RKO (cell line): ENCODE measurements at regions not wholly inside any gene's neighbourhood (a gene's known extent, or its start where the extent isn't known, plus 50 kb on each side); places are given as distances from the start of the nearest gene placed in this dataset.
"Not testable (repeated sequence)": the region's sequence is repeated elsewhere in the genome, so short reads cannot be mapped to it uniquely, and the experiment has no call there.

Source experiments
- DNase-seq: peaks from one replicate; pipeline ENCODE4 v3.0.0-alpha.2; 2016; ENCODE audit warnings: low spot score

DNA sequence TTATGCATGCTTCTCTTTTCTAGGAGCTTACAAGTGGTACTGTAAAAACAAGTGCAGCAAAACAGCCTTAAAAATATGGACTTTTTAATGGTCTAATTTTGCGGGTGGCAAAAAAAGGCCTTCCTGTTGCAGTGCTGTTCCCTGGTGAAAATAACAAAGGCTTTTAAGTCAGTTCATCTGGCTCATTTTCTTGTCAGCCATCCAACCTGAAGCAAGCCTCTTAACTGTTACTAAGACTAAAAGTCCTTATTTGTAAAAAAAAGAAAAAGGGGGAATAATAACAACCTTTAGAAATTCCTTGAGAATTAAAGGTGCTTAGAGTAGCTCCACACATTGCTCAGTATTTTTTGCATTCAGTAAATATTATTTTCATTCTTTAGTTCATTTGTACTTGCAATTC is 200.5 kb upstream of the CHORDC1 start:
- no peak for DNase-seq

DNA sequence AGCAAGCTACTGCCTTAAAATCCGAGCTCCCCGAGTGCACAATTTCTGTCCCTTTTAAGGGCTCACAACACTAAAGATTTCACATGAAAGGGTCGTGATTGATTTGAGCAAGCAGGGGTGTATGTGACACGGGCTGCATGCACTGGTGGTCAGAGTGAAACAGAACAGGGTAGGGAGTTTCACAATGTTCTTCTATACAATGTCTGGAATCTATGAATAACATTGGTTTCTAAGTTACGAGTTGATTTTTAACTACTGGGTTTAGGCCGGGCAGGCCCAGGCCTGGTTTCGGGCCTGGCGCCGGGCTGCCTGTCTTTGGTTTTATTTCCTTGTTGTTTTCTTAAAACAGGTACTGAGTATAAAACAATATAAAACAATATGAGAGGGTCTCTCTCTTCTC is 199.9 kb upstream of the CHORDC1 start:
- not testable (repeated sequence) for DNase-seq

DNA sequence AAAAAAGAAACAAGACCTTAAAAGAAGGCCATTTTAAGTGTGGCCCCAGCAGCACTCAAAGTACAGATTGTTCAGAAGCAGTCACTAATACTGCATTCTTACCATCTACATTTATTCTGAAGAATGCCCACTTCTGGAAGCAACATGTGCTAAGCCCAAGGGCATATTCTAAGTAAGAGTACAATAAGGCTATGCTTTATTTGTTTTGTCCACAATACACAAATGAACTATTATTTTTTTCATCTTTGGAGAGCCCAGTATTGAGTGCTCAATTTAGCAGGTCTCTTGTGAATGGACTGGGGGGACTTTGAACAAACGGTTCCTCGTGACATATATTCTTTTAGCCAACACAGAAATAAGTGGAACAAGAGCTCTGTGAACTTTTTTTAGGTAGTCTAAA is 191.4 kb upstream of the CHORDC1 start:
- no peak for DNase-seq

DNA sequence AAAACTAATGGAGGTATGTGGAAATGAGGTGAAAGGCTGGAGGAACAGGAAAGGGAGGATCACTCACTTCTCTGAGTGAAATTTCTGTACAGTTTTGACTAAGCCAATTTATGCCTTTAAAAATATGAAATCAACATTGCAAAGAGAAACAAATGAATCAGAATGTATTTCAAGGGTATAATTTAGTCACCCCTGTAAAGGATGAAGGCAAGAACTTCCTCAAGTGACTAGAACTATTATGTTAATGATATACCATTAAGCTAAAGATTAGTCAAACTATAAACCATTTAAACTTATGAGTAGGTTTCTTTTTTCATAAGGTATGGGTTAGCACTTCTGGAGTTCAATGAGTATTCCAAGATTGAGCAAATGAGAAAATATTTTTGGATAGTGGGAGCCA is 184.5 kb upstream of the CHORDC1 start:
- DNase-seq, result no peak

DNA sequence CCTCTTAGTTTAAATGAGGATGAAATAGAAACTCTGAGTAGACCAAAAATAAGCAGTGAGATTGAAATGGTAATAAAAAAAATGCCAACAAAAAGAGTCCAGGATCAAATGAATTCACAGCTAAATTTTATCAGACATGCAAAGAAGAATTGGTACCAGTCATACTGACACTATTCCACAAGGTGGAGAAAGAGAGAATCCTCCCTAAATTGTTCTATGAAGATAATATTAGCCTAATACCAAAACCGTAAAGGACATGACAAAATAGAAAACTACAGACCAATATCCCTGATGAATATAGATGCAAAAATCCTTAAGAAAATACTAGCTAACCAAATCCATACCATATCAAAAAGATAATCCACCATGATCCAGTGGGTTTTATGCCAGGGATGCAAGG is 169.8 kb upstream of the CHORDC1 start:
- no peak for DNase-seq

DNA sequence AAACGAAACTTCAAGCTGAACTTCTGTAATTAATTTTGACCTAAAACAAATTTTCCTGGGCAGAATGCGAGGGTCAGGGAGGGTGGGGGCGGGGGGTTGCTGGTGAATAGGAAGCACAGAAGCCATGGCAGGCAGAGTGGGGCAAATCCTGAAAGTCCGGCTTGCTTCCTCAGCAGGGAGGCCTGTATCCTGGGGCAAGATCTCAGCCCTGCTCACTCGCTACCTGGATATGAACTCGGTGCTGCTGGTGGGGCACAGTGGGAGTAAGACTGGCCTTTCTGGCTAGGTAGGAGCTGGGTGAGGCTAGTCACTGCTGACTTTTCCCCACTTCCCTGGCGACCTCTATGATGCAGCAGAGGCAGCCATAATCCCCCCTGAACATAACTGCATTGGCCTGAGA is 168.9 kb upstream of the CHORDC1 start:
- no peak for DNase-seq

DNA sequence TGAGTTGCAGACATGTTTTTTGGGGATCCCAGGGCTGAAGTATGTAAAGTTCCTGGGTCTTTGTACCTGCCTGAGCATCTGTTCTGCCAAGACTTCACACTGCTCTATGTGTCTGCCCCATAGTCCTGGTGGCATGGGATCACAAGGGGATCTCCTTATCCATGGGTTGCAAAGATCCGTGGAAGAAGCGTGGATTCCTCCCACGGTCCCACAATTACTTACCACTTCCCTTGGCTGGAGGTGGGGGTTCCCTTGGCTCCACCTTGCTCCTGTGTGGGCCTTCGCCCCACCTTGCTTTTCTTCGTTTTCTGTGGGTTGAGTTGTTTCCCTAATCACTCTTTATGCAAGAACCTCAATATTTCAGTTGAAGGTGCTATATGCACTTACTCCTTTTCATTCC is 157.4 kb upstream of the CHORDC1 start:
- DNase-seq, result no peak

DNA sequence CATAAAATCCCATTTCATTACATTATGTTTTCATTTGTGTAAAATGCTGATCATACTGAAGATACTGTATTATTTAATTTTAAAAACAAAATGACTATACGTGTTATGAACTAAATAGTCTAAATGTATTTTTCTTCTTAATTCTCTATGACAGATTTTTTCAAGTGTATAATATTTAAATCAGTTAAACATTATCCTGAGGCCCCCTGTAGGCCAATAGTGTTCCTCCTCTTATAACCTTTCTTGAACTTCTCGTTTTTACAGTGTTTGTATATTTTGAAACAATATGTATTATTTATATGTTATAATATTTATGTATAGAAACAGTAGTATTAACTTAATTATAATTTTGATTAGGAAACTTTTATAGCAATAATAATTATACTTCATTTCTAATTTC is 151.1 kb upstream of the CHORDC1 start:
- peak; percentile 16 for DNase-seq

DNA sequence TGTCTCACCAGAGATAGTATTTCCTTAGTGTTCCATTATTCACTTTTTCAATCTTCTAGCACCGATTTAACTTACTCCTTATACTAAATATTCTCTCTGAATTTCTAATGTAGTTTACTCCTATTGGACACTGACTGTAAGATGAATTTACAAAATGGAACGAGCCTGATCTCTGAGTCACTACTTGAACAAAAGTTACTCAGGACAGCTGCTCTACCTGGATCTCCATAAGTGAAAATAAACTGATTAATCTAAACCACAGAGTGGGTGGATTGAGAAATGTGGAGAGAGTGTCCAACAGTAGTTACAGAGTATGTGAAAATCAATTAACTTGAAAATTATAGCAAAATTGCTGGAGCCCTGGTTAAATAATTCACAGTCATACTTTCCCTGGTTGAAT is 141.7 kb upstream of the CHORDC1 start:
- no peak for DNase-seq

DNA sequence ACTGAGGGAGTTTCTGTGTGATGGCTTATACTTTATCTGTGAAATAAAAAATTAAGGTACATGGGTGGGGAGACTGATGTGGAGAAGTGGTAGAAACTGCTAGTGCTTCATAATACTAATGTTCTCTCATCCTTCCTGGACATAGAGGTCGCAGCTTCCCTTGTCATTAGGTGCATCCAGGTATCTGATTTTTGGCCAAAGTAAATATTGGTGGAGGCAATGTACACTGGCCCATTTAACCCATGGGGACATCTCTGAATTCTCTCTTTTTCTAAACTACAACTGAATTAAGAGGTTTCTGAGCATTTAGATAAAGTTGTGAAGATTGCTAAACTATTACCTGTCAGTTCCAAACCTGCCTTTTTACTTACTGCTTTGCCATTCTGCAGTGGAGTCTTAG is 140.9 kb upstream of the CHORDC1 start:
- DNase-seq, result no peak

DNA sequence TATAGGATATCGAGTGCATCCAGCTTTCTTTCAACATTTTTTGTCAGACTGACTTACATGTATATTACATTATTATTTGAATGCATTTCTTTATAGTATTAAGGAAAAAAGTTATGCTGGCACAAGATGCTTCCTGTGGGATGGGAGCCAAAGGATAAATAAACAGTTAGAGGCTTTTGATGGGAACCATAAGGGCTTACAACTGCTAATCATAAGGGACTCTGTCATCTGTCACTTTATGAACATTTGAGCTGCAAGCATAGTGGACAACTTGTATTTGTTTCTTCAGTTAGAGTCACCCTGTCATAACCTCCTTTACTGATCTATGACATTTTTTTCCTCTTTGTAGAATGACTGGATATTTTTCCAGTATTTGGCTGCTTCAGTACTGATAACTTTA is 132.4 kb upstream of the CHORDC1 start:
- no peak for DNase-seq

DNA sequence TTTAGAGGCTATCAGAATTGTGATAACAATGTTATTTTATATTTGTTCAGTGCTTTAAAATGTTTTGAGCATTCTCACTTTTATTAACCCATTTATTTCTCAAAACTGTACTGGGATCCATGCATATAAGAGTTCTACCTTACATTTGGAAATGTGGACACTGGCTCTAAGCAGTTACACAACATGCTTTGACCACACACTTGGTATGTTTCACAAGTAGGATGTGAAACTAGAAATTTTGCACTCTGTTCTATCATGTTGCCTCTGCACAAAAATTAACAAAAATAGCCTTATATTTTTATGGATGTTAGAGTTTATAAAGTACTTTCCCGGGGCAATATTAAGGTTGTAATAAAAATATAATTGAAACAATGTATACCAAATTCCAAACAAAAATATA is 126.9 kb upstream of the CHORDC1 start:
- DNase-seq, result no peak

DNA sequence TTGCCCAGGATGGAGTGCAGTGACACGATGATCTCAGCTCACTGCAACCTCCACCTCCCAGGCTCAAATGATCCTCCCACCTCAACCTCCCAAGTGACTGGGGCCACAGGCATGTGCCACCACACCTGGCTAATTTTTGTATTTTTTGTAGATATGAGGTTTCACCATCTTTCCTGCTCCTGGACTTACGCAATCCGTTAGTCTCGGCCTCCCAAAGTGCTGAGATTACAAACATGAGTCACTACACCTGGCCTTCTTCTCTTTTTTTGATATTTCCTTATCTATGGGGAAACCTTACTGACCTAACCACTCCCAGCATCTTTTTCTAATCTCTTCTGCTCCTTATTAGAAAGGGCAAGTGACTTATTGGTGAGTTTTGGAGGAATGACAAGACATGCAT is 121.7 kb upstream of the CHORDC1 start:
- no peak for DNase-seq

DNA sequence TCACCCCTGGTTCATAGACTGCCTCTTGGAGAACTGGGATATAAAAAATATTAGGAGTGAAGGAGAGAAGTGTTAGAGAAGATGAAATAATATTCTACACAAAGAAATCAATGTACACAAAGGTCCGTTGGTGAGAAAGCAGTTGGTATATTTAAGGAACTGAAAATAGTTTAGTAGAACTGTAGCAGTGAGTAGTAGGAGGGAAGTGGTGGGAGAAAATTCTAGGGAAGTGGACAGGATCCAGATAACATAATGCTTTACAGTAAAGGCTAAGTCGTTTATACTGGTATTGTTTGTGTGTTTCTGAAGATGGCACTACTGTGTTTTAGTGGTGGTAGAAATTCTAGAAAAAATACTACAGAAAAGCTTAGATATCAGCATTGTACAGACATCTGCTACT is 120.8 kb upstream of the CHORDC1 start:
- DNase-seq, result no peak

DNA sequence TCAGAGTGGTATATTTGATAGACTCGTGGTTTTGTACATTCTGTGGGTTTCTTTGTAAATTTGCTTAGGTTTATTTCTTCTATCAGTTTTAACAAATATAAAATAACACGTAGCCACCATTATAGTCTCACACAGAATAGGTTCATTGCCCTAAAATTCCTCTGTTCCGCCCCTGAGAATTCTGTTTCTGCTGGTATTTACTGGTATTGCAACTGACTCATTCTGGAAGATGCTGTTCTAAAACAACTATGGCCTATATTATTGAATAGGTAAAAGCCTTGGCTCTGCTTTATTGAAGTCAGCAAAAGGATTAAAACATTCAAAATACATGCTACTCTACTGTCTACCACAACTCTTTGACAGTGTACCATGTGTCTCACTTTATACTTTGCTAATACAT is 119.1 kb upstream of the CHORDC1 start:
- no peak for DNase-seq

DNA sequence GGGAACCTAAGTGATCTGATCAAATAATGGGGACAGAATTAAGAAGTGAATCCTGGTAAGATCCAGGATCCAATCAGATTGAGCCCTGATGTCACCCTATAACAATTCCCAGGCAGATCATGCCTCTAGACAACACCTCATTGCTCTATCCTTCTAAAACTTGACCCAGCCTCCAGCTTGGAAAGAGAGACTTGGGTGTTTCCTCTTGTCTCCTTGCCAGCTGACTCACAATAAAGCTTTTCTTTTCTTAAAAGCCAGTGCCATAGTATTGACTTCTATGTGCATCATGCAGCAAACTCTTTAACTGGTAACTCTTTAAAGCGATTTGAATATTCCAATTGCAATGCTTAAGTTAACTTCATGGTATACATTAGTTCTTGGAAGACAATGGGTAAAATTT is 109.6 kb upstream of the CHORDC1 start:
- peak; percentile 4 for DNase-seq

DNA sequence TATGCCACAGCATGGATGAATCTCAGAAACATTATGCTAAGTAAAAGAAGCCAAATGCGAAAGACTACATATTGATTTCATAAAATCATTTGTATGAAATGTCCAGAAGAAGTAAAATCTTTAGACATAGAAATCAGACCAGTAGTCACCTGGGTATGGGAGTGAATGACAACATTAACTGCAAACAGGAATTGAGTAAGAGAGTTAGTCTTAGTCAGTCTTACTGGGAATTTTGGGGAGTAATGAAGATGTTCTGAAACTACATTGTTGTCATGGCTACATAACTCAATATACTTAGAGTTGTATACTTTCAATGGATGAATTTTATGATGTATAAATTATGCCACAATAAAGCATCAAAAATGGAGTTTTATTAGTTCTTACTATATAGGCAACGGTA is 107.8 kb upstream of the CHORDC1 start:
- no peak for DNase-seq

DNA sequence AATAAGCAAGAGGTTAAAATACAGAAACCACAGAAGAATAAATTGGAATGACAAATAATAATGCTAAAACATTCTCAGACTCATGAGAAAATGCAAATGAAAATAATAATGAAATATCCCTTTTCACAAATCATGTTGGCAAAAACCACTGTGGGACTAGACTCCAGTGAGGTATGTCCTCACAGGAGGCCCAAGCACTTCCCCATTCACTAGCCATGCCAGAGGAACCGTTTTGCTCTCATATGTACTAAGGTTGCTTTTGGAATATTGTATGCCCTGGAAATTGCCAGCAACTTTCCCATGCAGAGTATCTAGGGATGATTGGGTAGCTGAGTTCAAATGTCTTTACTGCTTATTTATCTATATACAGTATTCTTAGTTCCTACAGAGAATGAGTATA is 106.2 kb upstream of the CHORDC1 start:
- no peak for DNase-seq

DNA sequence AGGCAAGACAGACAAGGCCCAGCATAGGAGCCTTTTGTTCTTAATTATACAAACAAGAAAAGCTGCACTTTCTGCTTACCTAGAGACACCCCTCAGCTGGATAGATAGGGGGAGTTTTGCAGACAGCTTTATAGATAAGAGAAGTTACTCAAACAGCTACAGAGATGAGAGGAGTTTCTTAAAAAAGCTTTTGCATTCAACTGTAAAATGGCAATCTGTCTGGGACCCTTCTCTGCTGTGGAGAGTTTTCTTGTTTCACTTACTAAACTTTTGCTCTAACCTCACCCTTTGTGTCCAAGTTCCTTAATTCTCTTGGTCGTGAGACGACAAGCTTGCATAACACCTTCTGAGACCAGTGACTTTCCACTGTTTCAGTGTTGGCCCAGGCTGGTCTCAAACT is 103.8 kb upstream of the CHORDC1 start:
- no peak for DNase-seq

DNA sequence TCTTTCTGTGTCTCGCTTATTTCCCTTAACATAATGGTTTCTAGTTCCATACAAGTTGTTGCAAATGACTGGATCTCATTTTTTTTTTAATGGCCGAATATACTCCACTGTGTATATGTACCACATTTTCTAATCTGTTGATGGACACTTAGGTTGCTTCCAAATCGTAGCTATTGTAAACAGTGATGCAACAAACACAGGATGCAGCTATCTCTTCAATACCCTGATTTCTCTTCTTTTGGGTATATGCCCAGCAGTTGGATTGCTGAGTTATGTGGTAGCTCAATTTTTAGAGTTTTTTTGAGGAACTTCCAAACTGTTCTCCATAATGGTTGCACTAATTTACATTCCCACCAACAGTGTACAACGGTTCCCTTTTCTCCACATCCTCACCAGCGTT is 100.4 kb upstream of the CHORDC1 start:
- DNase-seq, result no peak

DNA sequence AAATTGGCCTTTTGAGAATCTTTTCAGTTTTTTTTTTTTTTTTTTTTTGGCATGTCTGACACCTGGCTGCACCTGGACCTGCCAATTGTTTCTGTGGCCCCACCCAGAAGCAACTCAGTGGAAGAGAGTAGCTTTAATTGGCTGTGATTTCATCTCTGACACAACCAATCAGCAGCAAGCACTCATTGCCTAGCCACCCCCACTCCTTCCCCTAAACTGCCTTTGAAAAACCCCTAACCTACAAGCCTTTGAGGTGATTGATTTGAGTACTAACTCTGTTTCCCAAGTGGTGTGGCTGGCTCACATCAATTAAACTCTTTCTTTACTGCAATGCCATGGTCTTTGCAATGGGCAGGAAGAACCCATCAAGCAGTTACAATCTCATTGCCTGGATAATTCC is 98.2 kb upstream of the CHORDC1 start:
- DNase-seq, result no peak

DNA sequence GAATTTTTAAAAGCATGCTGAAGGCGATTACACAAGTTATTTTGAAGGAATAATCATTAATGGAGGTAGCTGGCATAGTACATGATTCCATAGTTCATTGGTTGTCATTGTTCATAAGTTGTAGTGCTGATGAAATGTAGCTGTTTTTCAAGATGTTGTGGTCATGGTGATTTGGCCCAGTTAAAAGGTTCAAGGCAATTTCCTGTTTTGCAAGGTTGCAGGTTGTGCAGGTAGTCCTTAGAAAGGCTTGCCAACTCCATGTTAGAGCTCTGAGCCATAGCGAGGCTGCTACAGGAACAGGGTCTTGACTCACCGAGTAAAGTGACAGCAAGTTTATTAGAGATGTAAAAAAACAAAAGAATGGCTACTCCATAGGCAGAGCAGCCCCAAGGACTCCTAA is 95.8 kb upstream of the CHORDC1 start:
- DNase-seq, result no peak

DNA sequence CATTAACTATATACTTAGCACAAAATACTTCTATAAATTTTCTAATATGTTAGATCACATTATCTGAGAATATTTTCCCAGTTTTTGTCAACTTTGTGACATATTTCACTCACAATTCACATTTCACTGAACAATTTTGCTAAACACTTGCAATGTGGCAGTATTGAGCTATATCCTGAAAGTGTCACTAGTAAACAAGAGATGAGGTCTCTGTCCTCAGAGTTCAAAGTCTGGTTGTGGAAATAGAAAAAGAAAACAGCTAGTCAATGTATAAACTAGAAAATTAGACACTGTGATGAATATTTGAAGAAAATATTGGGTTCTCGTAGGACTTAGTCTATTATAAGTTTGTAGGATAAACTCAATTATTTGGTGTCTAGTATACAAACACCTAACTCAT is 87.4 kb upstream of the CHORDC1 start:
- DNase-seq, result no peak

DNA sequence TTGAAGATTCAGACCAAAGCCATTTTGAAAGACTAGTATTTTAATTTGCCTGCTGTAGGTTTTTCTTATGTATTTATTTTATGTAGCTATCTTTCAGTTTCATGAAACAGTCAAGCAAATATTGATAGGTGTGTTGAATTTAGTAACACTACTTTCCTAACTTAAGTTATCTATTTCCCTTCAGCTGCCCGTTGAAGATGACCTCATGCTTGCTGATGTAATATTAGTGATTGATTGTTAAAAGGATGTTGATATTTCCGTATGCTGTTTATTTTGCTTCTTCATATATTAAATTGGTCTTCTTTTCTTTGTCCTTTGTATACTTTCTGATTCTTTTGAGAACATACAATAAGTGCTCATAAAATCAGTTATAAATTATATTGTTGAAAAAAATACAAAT is 86.8 kb upstream of the CHORDC1 start:
- no peak for DNase-seq

DNA sequence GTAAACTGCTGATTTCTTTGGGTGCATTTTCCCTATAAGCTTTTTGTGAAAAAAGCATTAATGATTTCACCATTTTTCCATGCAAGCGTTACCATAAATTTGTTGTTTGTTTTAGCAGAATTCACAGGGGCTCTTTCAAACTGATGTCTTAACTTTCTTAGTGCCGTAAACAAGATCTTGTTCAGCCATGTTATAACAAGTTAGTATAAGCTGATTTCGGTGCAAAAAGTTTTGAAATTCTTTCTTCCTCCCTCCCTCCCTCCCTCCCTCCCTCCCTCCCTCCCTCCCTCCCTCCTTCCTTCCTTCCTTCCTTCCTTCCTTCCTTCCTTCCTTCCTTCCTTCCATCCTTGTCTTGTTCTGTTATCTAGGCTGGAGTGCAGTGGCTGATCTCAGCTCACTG is 71.7 kb upstream of the CHORDC1 start:
- DNase-seq, result no peak

DNA sequence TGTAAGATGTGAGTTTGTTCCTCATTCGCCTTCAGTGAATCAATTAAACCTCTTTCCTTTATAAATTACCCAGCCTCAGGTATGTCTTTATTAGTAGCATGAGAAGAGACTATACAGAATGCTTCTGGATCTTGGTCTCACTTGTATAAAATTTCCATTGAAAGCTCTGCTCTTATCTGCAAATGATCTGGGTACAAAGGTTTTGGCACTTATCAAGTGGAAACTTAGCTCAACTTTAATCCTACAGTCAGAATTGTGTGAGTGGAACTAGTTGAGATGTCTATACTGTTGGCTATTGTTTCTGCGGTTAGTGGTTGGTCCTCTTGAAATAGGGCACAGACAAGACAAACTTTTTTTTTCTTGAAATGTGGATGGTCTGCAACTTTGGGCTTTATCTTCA is 71.2 kb upstream of the CHORDC1 start:
- no peak for DNase-seq
